DMS53 (cell line): ENCODE measurements at regions not wholly inside any gene's neighbourhood (a gene's known extent, or its start where the extent isn't known, plus 50 kb on each side); places are given as distances from the start of the nearest gene placed in this dataset.

Experiments used
- DNase-seq: peaks from one replicate; lab custom pipeline; 2025; lab: John Stamatoyannopoulos, UW

DNA sequence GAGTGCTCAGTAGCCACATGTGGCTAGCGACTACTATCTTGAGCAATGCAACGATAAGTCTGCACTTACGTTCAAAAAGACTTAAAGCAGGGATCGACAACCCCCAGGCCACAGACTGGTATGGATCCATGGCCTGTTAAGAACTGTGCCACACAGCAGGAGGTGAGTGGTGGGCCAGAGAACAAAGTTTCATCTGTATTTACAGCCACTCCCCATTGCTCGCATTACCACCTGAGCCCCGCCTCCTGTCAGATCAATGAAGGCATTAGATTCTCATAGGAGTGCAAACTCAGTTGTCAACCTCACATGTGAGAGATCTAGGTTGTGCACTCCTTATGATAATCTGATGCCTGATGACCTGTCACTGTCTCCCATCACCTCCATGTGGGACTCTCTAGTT, 103.6 kb upstream of the ZRANB2 start:
- DNase-seq = no peak

DNA sequence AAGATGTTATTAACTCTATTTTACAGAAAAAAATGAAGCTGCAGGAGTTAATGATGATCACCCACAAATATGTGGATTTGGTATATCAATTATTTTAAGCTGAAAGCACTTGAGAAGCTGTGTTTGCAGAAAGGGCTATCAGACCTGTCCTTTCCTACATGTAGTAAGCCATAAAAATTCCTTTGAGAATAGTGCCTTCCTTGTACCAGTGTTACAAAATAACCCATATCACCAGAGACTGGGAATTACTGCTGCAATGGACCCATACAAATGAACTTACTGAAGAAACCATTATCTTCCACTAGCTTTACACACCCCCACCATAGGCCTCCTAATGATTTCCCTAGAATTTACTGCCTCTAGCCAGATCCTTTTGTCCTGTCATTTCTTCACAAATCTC, 99.2 kb upstream of the ZRANB2 start:
- no peak for DNase-seq

DNA sequence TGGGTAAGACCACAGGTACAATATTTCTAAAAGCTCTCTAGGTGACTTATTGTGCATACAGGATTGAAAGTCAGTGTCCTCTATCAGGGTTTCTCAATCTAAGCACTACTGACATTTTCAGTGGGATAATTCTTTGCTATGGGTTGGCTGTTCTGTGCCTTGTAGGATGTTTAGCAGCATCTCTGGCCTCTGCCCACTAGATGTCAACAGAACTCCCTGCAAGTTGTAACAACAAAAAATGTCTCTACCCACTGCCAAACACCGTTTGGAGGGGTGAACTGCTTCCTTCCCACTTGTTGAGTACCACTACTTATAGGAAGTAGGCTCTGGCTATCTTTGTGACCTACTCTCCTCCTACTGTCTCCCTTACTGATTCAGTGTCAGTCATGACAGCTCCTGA, 90.1 kb upstream of the ZRANB2 start:
- peak; percentile 23 for DNase-seq

DNA sequence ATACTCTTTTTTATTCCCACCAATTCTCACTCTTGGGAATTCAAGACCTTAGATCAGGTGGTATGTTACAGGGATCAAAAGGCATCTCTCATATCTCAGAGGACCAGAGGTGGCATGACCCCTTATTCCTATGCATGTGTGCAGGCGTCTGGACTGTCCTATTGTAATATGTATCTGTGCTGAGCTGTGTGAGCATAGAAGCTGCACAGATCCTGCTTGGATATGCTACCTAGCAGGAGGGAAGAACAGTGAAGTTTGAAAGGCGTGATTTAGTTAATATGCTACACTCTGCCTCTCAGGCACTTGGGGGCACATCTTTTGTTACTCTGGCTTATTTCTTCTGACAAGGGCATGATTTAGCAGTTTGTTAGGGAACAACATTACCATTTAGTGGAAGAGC, 86.7 kb upstream of the ZRANB2 start:
- no peak for DNase-seq

DNA sequence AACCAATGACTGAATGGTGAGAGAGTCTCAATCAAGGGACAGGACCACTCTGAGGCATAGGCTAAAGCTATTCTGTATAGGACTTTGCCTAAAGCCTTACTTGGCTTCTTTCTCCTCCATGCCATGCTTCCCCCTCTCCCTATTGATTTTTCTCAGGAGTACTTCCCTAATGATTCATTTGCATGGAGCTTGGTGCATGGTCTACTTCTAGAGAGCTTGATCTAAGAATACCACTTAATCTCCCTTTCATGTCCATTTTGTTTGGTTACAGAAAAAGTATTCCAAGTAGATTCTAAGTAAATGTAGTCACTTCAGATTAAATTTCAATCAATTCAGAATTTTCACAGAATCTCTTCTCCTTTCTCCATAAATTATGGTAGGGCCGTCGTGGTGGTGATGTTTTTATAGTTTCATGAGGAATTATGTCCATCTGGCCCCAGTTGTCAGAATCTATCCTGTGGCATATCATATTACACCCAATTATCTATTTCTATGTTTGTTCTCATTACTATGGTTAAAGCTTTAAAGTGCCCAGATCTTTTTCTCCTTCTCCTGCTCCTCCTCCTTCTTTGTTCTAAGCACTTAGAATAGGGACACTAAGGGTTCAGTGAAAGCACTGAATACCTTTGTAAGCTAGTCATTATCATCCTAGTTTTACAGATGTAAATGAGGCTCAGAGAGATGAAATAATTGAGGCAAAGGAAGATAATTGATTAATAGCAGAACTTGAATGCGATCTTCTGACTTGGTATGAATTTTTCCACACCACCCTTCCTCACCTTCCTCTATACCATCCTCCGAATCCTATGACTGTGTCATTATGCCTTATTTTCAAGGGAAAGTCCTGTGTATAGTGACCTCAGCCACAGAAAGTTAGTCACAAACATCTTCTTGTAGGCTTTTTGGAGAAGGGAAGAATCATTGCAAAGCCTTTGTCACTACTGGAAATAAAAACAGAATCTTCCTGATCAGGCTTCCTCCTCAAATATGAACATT, 85.6 kb upstream of the ZRANB2 start:
- DNase-seq = peak; percentile 38

DNA sequence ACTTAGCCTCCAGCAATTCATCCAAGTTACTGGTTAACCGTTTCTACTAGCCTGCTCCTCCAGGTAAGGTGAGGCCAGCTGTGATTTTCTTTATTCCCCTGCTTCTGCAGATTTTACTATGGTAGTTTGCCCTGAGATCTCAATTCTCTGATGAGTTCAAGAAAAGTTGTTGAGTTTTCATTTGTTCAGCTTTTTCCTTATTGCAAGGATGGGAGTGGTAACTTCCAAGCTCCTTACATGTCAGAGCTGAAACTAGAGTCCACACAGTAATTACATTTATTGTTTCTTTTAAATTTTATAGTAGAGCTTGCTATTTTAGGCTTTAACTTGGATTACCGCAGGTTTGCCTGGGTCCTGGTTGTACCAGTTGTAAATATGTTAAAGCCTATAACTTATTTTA, 76.9 kb upstream of the ZRANB2 start:
- no peak for DNase-seq

DNA sequence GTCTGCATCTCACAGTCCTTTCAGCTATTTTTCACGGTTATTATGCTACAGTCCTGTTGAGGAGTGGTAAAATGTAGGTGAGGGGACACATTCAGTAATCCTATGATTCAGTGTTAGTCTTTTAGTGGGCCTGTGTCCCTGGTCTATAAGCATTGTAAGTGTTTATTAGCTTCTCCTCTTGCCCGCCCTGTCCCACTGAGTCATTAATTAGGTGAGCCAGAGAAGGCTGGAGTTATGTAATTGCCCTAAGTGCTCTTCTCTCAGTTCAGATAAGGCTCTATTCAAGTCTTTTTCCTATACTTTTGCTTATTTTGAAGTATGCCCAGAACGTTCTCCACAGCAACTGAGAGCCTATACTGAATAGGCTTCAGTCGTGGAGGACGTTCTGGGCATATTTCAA, 76.3 kb upstream of the ZRANB2 start:
- no peak for DNase-seq

DNA sequence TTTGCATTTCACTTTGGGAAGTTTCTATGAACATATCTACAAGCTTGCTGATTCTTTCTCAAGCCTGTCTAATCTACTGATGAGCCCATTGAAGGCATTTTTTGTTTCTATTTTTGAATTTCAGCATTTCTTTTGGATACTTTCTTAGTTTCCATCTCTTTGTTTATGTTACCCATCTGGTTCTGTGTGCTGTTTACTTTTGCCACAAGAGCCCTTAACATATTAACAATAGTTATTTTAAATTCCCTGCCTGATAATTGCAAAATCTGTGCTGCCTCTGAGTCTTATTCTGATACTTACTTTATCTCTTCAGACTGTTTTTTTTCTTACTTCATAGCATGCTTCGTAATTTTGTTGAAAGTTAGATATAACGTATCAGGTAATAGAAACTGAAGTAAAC, 75.8 kb upstream of the ZRANB2 start:
- DNase-seq = peak; percentile 25

DNA sequence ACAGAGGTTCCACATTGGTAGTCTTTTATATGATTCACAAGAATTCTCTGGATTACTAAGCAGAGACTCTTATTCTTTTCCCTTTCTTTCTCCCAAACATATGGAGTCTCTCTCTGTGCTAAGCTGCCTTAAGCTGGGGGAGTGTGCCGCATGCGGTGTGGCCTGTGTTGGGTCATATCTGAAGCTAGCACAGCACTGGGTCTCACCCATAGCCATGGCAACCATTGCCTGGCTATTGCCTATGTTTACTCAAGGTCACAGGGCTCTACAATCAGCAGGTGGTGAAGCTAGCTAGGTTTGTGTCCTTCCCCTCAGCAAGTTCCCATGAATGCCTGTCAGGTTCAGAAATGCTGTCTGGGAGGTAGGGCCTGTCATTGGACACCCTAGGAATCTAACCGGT, 73.6 kb upstream of the ZRANB2 start:
- peak; percentile 92 for DNase-seq

DNA sequence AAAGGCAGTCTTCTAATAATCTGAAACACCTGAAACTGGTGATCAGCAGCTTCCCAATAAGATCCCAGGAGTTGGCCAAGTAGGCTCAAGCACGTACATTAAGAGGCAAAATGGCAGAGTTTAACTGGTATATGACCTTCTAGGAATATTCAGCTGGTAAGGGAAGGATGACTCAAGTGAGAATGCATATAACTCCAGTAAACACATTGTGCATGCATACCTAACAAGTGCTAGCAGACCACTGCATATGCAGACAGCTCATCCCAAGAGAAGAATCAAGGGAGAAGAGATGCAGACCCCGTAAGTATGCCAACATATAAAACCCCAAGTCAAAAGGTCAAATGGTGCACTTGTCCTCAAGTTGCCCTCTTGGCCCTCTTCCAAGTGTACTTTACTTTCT, 73.0 kb upstream of the ZRANB2 start:
- DNase-seq = peak; percentile 33

DNA sequence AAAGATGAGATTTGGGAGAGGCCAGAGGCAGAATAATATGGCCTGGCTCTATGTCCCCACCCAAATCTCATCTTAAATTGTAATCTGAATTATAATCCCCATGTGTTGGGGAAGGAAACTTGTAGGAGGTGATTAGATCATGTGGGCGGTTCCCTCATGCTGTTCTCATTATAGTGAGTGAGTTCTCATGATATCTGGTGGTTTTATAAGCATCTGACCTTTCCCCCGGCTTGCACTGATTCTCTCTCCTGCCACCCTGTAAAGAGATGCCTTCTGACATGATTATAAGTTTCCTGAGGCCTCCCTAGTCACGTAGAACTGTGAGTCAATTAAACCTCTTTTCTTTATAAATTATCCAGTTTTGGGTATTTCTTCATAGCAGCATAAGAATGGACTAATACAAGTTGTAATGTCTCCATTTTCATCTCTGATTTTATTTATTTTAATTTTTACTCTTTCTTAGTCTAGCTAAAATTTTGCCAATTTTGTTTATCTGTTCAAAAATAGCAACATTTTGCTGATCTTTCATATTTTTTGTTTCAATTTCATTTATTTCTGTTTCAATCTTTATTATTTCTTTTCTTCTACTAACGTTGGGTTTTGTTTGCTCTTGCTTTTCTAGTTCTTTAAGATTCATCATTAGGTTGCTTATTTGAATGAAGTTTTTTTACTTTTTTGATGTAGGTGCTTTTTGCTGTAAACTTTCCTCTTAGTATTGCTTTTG, 67.0 kb upstream of the ZRANB2 start:
- no peak for DNase-seq

DNA sequence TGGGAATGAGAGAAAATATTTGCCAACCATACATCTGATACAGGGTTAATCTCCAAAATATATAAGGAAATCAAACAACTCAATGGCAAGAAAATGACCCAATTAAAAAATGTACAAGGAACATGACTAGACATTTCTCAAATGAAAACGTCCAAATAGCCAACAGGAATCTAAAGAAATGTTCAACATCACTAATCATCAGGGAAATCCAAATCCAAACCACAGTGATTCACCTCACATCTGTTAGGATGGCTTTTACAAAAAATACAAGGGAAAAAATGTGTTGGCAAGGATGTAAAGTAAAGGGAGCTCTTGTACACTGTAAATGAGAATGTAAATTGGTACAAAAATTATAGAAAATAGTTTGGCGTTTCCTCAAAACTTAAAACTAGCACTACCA, 54.7 kb upstream of the ZRANB2 start:
- no peak for DNase-seq
